C1 segment of cervical spinal cord (tissue), 14 donors: ENCODE measurements at regions not wholly inside any gene's neighbourhood (a gene's known extent, or its start where the extent isn't known, plus 50 kb on each side); places are given as distances from the start of the nearest gene placed in this dataset.

ENCODE experiments used
- DNase-seq, 14 donors: peaks; one replicate each; lab custom pipeline; 2025; lab: John Stamatoyannopoulos, UW

- DNase-seq, result no peak
These were observed 389.8 kb downstream of the BCL11A start for GRCh38 chr2:60163691-60164090.

DNA sequence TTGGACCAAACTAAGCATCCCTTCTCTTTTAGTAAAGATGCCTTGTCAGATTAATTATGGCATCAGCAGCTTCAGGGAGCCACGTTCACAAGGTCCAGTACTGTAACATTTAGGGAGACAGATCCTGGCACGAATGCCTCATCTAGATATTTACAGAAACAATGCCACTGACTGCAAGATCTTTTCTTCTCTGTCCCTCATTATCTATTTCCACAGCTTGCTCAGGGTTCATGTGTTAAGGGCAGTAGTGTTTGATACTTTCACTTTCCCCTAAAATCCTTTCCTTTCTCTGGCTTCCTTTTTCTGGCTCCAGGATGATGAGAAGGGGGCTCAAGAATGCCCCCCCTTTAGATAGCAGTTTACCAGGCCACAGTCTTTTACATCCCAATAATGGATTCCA lies 393.9 kb downstream of the BCL11A start:
- DNase-seq, result no peak

GRCh38 chr2:60158262-60158661 lies 395.2 kb downstream of the BCL11A start:
- no peak for DNase-seq

DNA sequence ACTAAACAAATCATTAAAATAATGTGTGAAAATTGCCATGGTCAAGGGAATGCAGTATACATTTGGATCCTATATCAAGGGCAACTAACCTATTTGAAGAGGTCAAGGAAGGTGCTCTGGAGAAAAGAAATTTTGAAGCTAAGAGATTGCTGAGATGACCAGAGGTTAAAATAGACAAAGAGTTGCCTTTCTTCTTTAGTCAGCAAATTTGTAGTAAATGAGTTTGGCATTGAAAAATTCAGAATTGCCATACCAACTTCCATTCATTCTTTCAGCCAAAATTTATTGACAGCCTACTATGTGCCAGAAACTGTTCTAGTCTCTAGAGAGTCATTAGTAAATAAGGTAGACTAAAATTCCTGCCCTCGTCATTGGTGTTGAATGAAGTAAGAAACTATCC lies 396.2 kb downstream of the BCL11A start:
- no peak for DNase-seq

DNA sequence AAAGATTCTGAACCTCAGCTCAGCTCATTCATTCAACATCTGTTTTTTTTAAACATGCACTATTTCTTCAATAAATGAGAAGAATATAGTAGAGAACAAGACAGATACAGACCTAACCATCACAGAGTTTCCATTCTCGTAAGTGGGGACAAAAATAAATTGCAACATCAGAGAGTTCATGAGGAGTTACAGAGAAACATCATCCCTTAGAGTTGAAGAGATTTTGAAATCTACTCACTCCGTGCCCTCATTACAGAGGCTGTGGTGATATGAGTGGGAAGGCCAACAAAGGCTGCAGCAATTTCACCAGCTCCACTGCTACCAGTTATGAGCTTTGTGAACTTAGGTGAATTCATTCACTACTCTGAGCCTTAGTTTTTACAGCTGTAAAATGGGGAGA lies 399.3 kb downstream of the BCL11A start:
- no peak for DNase-seq

- DNase-seq, result no peak
These were observed 401.1 kb downstream of the BCL11A start for GRCh38 chr2:60152226-60152833.

- DNase-seq, result no peak
These were observed 404.3 kb downstream of the BCL11A start for GRCh38 chr2:60149176-60149575.

GRCh38 chr2:60148716-60149115 lies 404.7 kb downstream of the BCL11A start:
- no peak for DNase-seq

- DNase-seq, result no peak
These were observed 413.3 kb downstream of the BCL11A start for GRCh38 chr2:60140185-60140584.

GRCh38 chr2:60136913-60137312 lies 416.5 kb downstream of the BCL11A start:
- no peak for DNase-seq

- DNase-seq, result no peak
These were observed 426.3 kb downstream of the BCL11A start for GRCh38 chr2:60127191-60127590.

DNA sequence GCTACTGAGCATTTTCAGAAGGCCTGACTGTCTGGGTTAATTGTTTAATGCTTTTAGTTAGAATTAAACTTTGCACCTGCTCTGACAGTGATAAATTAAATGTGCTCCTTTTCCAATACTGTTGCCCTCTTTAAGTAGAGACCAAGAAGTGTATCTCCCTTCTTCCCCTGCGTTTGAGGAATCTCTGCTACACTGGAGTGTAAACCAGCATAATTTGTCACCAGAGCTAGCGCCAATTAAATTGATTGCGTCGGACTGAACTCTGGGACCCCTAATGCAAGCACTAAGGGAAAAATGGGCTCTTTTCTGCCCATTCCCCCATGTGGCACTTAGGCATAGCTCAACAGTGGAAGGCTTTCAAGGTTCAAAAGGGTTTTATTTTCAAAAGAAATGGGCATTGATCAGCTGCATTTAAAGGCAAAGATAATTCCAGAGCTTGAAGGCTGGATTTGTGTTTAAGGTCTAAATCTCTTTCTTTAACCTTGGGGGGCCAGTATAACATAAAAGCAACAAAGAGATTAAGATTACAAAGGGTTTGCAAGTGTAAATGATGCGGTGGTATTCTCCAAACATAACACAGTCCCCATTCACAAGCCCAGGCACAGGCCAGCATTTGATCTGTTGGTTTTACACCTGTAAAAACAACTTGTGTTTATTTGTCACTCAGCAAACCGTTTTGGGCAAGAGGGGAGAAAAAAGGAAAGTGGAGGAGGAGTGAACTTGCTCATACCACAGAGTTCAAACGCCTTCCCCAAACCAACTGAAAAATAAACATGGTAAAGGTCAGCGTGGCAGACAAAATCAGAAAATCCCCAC lies 427.6 kb downstream of the BCL11A start:
- DNase-seq, result no peak

- no peak for DNase-seq
These were observed 433.7 kb downstream of the BCL11A start for GRCh38 chr2:60119778-60120177.

GRCh38 chr2:60118917-60119316 lies 434.5 kb downstream of the BCL11A start:
- DNase-seq, result no peak

- no peak for DNase-seq
These were observed 435.4 kb downstream of the BCL11A start for GRCh38 chr2:60118061-60118460.

DNA sequence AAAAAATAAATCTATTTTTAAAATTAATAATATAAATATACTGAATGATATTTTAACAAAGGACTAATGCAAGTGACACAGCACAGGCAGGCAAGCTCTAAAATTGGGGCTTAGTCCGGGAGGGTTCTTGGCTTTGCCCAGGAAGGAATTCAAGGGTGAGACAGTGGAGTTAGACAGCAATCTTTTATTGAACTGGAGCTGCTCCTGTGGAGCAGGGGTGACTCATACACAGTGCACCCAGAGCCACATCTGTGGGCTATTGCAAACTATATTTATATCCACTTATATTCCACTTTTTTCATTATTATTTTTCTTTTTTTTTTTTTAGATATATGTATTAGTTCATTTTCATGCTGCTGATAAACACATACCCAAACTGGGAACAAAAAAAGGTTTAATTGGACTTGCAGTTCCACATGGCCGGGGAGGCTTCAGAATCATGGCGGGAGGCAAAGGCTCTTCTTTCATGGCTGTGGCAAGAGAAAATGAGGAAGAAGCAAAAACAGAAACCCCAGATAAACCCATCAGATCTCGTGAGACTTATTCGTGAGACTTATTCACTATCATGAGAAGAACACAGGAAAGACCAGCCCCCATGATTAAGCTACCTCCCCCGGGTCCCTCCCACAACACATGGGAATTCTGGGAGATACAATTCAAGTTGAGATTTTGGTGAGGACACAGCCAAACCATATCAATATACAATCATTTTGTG lies 437.1 kb downstream of the BCL11A start:
- DNase-seq, result no peak

- DNase-seq, result no peak
These were observed 443.7 kb downstream of the BCL11A start for GRCh38 chr2:60109744-60110143.

GRCh38 chr2:60106836-60107529 lies 446.5 kb downstream of the BCL11A start:
- DNase-seq, result peak in 1 of 14 donors; percentile 73

- DNase-seq, result no peak
These were observed 447.5 kb downstream of the BCL11A start for GRCh38 chr2:60105906-60106305.

DNA sequence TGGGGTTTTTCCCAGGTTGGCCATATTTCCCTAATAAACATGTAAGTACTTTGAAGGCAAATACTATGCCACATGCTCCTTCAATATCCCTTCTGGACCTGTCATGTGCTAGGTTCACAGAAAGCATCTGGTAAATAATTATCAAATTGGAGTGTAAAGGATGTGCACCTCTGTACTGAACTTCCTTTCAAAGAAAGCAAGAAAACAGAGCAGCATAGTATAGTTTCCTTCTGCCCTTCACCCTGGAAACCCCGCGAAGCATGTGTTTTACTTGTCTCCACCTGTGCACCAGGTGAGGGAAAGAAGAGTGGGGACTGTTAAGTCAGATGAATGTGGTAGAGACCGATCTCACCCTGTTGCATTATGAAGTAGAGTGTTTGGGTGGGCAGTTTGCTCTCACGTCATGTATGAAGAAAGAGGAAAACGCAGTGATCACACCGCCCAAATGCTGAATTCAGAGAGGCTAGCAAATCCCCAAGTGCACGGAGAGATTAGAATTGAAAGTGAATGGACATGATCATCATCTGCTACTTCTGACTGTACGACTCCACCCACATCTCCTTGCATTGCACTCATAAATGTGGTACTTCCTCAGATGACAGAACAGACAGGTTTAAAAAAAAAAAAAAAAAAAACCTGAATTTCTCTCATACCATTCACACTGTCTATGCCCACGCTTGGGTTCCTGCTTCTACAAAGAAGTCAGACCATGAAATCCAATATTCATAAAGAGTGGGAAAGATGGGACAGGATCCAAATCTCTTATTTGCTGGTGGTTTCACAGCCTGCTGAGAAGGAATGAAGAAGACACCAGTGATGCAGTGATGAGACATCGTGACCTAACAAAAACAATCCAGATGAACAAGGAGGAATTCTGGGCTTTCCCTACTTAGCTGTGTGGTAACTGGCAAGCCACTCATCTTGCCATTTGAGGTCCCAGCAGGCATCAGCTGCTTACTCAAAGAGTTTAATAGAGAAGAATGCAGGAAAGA lies 448.6 kb downstream of the BCL11A start:
- peak in 1 of 14 donors; percentile 1 for DNase-seq

GRCh38 chr2:60100034-60100433 lies 453.4 kb downstream of the BCL11A start:
- DNase-seq, result peak in 1 of 14 donors; percentile 35
